ENCODE measurements at regions not wholly inside any gene's neighbourhood (a gene's known extent, or its start where the extent isn't known, plus 50 kb on each side); places are given as distances from the start of the nearest gene placed in this dataset.

DNA sequence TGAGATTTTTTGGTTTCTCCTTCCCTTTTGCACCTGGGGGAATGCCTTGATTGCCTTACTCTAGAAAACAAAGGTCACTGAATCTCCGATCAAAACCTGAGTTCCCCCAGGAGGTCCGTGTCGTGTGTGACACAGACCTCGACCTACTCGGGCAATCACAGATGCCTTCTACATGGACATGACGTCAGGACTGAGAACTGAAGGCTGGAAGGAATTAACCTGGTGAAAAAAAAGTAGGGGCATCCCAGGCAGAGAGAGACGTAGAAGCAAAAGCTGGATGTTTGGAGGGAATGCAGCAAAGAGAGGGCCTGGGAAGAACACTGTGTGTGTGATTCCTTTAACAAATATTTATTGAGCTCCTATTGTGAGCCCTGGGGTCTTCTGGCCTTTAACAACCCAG is 178.0 kb downstream of the PRDM2 start:
- Mint-ChIP-seq H3K4me3 (no peak overlapping the region), H3K4me1 (no peaks in the 10 kb centered on the region), H3K9me3 (no peaks in the 10 kb centered on the region), H3K27ac (no peak overlapping the region), H3K36me3 (no peaks in the 10 kb centered on the region), H3K27me3 (peaks cover 6 to 9% of the 10 kb centered on the region in 2 donors)
- no peak overlapping the region for H3K27ac ChIP-seq (ENCODE audit: low read length)
- no peaks in the 10 kb centered on the region for H3K9me3 ChIP-seq
- H3K36me3 ChIP-seq (ENCODE audit: control insufficient read depth in 2 of 2, extremely low read depth in 1 of 2, insufficient read depth in 1 of 2, low read length in 1 of 2), result no peaks in the 10 kb centered on the region
- ChIA-PET POLR2A (no interaction called here), CTCF (no interaction called here)
- peaks cover 0 to 18% of the 10 kb centered on the region in 2 experiments for H3K27me3 ChIP-seq (replicated peaks in 1 of 2; ENCODE audit: control insufficient read depth in 2 of 2, extremely low read depth in 1 of 2, insufficient read depth in 2 of 2, low read length in 1 of 2)
- DNase-seq (no peak), ATAC-seq (replicated peaks in 1 of 4) (no peak)
- WGBS (ENCODE audit: insufficient coverage), result 75% methylated on average over 1 of the region's 7 CpGs
- H3K4me3 ChIP-seq (ENCODE audit: control insufficient read depth in 1 of 2, extremely low read depth in 1 of 2, low read length in 1 of 2), result no peak overlapping the region
- H3K4me1 ChIP-seq (ENCODE audit: control insufficient read depth in 1 of 2, extremely low read depth in 1 of 2, insufficient read depth in 2 of 2, low read length in 2 of 2), result no peaks in the 10 kb centered on the region

DNA sequence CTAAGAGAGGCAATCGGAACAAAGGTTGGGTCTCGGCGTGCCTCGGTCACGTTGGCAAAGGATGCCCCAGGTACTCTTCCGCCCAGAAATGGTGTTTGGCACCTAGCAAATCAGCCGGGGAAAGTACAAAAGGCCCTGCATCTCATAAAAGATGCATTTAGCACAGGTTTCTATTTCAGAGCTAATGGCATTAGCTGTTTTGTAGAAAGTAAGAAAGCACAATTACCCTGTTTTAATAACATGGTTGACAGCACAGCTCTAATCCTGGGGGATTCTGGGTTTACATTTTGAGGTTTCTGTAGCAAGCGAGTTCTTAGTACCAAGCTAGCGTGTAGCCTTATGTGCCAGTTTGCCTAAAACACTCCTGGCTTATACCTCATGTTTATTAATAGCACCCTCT is 178.5 kb downstream of the PRDM2 start:
- Mint-ChIP-seq H3K4me3 (no peak overlapping the region), H3K27ac (no peak overlapping the region), H3K4me1 (no peaks in the 10 kb centered on the region), H3K36me3 (no peaks in the 10 kb centered on the region), H3K9me3 (no peaks in the 10 kb centered on the region), H3K27me3 (peaks cover 8 to 11% of the 10 kb centered on the region in 2 donors)
- no peak for ATAC-seq (replicated peaks in 1 of 4)
- Histone ChIP-seq H3K4me1 (ENCODE audit: control insufficient read depth in 1 of 2, extremely low read depth in 1 of 2, insufficient read depth in 2 of 2, low read length in 2 of 2) (no peaks in the 10 kb centered on the region), H3K27ac (ENCODE audit: low read length) (no peak overlapping the region), H3K9me3 (no peaks in the 10 kb centered on the region), H3K27me3 (replicated peaks in 1 of 2; ENCODE audit: control insufficient read depth in 2 of 2, extremely low read depth in 1 of 2, insufficient read depth in 2 of 2, low read length in 1 of 2) (peaks cover 0 to 14% of the 10 kb centered on the region in 2 experiments), H3K36me3 (ENCODE audit: control insufficient read depth in 2 of 2, extremely low read depth in 1 of 2, insufficient read depth in 1 of 2, low read length in 1 of 2) (no peaks in the 10 kb centered on the region), H3K4me3 (ENCODE audit: control insufficient read depth in 1 of 2, extremely low read depth in 1 of 2, low read length in 1 of 2) (no peak overlapping the region)
- WGBS (ENCODE audit: insufficient coverage), result 71% methylated on average over 2 of the region's 9 CpGs
- ChIA-PET POLR2A (no interaction called here), CTCF (no interaction called here)
- DNase-seq, result no peak

DNA sequence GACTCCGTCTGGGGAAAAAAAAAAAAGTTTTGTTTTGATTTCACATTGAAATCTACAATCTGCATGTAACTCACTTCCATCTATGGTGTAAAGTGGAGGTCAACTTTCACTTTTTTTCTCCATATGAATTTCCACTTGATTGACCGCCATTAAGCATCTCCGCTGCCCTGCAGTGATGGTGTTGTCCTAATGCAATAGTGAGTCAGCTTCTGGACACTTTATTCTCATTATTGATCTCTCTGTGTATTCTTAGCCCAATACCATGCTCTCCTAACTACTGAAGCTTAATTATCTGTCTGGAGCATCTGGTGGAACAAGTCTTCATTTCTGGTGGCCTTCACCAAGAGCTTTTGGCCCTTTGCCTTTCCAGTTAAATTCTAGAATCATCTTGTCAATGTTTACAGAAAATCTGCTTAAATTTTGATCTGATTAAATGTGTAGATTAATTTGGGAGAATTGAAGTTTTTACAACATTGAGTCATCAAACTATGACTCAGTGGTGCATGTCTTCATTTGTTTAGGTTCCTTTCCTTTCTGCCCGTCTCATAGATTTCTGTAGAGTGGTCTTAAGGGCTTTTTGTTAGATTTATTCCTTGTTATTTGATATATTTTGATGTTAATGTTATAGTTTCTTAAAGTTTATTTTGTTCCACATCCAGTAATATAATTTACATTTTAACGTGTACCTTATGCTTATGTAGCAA is 181.5 kb downstream of the PRDM2 start:
- H3K27ac Mint-ChIP-seq, result no peak overlapping the region
- no peaks in the 10 kb centered on the region for H3K4me1 Mint-ChIP-seq
- H3K4me3 ChIP-seq (ENCODE audit: control insufficient read depth in 1 of 2, extremely low read depth in 1 of 2, low read length in 1 of 2), result no peak overlapping the region
- no peaks in the 10 kb centered on the region for H3K4me1 ChIP-seq (ENCODE audit: control insufficient read depth in 1 of 2, extremely low read depth in 1 of 2, insufficient read depth in 2 of 2, low read length in 2 of 2)
- H3K27me3 ChIP-seq (replicated peaks in 1 of 2; ENCODE audit: control insufficient read depth in 2 of 2, extremely low read depth in 1 of 2, insufficient read depth in 2 of 2, low read length in 1 of 2), result peaks cover 2 to 10% of the 10 kb centered on the region in 2 experiments
- no peak overlapping the region for H3K27ac ChIP-seq (ENCODE audit: low read length)
- no peak overlapping the region for H3K4me3 Mint-ChIP-seq
- DNase-seq (no peak), ATAC-seq (replicated peaks in 1 of 4) (no peak)
- no peaks in the 10 kb centered on the region for H3K9me3 ChIP-seq
- no CpG with 5 or more reads among the region's 5 CpGs for WGBS (ENCODE audit: insufficient coverage)
- CTCF ChIA-PET, result no interaction called here
- H3K9me3 Mint-ChIP-seq, result peaks cover 0 to 4% (median 0%) of the 10 kb centered on the region in 3 donors
- H3K36me3 Mint-ChIP-seq, result no peaks in the 10 kb centered on the region
- no peaks in the 10 kb centered on the region for H3K36me3 ChIP-seq (ENCODE audit: control insufficient read depth in 2 of 2, extremely low read depth in 1 of 2, insufficient read depth in 1 of 2, low read length in 1 of 2)
- POLR2A ChIA-PET, result no interaction called here
- peaks cover 12 to 30% of the 10 kb centered on the region in 2 donors for H3K27me3 Mint-ChIP-seq

DNA sequence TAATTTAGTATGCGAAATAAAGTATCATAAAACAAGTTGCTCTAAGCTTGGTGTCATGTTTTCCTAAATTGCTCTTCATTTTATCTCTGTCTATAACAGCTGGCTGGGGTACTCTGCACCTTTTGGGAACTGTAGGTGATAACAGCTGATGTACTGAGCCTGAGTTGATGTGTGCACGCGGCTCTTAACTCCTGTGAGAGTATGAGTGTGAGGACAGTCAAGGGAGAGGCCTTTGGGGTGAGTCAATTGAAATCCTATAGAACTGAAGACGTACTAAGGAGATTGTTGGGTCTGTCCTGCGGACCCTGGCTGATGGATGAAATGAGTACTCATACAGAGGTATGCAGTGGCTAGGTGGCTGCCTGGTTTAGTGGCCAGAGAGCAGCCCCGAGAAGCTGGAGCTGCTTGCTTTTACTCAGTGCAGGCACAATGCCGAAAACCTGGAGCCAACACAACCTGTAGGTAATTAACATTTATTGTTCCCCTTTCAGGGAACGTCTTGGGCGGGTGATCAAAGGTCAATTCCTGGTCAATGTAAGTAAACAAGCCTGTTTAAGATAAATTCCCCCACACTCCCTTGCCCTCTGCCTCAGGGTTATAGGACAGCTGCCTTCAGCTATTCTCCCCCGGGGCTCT is 188.5 kb downstream of the PRDM2 start:
- ChIA-PET POLR2A (interaction anchor here in 1 of 2 donors (0.6 kb wide), 1 partner anchor 21 kb away, joined by 3 read pairs; no protein-coding TSS in a partner anchor), CTCF (no interaction called here)
- Mint-ChIP-seq H3K36me3 (peaks cover 5% of the 10 kb centered on the region), H3K9me3 (peaks cover 0 to 5% (median 4%) of the 10 kb centered on the region in 3 donors), H3K4me1 (peaks cover 3 to 9% (median 8%) of the 10 kb centered on the region in 3 donors), H3K4me3 (no peak overlapping the region), H3K27me3 (peaks cover 28 to 32% of the 10 kb centered on the region in 2 donors), H3K27ac (no peak overlapping the region)
- H3K4me3 ChIP-seq (ENCODE audit: control insufficient read depth in 1 of 2, extremely low read depth in 1 of 2, low read length in 1 of 2), result no peak overlapping the region
- peaks cover 19 to 23% of the 10 kb centered on the region in 2 experiments for H3K27me3 ChIP-seq (replicated peaks in 1 of 2; ENCODE audit: control insufficient read depth in 2 of 2, extremely low read depth in 1 of 2, insufficient read depth in 2 of 2, low read length in 1 of 2)
- WGBS (ENCODE audit: insufficient coverage), result 43% methylated on average over 6 of the region's 10 CpGs
- no peak for ATAC-seq (replicated peaks in 1 of 4)
- no peaks in the 10 kb centered on the region for H3K9me3 ChIP-seq
- DNase-seq, result no peak
- no peaks in the 10 kb centered on the region for H3K36me3 ChIP-seq (ENCODE audit: control insufficient read depth in 2 of 2, extremely low read depth in 1 of 2, insufficient read depth in 1 of 2, low read length in 1 of 2)
- no peaks in the 10 kb centered on the region for H3K4me1 ChIP-seq (ENCODE audit: control insufficient read depth in 1 of 2, extremely low read depth in 1 of 2, insufficient read depth in 2 of 2, low read length in 2 of 2)
- H3K27ac ChIP-seq (ENCODE audit: low read length), result no peak overlapping the region

DNA sequence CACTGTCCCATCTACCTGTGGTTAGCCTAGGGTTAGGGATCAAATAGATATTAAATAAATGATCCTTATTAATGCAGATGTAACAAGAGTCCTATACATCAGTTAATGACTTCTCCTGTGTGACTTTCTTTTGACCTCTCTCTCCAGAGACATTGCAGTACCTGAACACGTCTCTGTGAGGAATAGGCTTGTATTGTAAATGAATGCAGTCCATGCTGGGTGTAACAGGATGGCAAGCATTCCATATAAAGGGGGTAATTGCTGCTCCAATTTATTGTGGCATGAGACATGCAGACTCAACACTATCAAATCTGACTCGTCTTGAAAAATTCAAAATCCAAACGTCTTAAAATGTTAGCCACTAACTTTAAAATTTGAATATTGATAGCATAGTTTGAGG is 189.5 kb downstream of the PRDM2 start:
- ChIA-PET CTCF (no interaction called here), POLR2A (no interaction called here)
- H3K27me3 Mint-ChIP-seq, result peaks cover 35% of the 10 kb centered on the region in 2 donors
- DNase-seq (no peak), ATAC-seq (replicated peaks in 1 of 4) (no peak)
- no peak overlapping the region for H3K27ac ChIP-seq (ENCODE audit: low read length)
- H3K27me3 ChIP-seq (replicated peaks in 1 of 2; ENCODE audit: control insufficient read depth in 2 of 2, extremely low read depth in 1 of 2, insufficient read depth in 2 of 2, low read length in 1 of 2), result peaks cover 22 to 27% of the 10 kb centered on the region in 2 experiments
- peaks cover 0 to 5% (median under 1%) of the 10 kb centered on the region in 3 donors for H3K9me3 Mint-ChIP-seq
- H3K4me1 Mint-ChIP-seq, result peaks cover 4 to 10% (median 8%) of the 10 kb centered on the region in 3 donors
- WGBS (ENCODE audit: insufficient coverage), result no CpG with 5 or more reads among the region's 3 CpGs
- no peak overlapping the region for H3K27ac Mint-ChIP-seq
- H3K4me3 Mint-ChIP-seq, result no peak overlapping the region
- H3K4me1 ChIP-seq (ENCODE audit: control insufficient read depth in 1 of 2, extremely low read depth in 1 of 2, insufficient read depth in 2 of 2, low read length in 2 of 2), result no peaks in the 10 kb centered on the region
- H3K36me3 Mint-ChIP-seq, result peaks cover 5% of the 10 kb centered on the region
- no peaks in the 10 kb centered on the region for H3K9me3 ChIP-seq
- no peak overlapping the region for H3K4me3 ChIP-seq (ENCODE audit: control insufficient read depth in 1 of 2, extremely low read depth in 1 of 2, low read length in 1 of 2)
- no peaks in the 10 kb centered on the region for H3K36me3 ChIP-seq (ENCODE audit: control insufficient read depth in 2 of 2, extremely low read depth in 1 of 2, insufficient read depth in 1 of 2, low read length in 1 of 2)

DNA sequence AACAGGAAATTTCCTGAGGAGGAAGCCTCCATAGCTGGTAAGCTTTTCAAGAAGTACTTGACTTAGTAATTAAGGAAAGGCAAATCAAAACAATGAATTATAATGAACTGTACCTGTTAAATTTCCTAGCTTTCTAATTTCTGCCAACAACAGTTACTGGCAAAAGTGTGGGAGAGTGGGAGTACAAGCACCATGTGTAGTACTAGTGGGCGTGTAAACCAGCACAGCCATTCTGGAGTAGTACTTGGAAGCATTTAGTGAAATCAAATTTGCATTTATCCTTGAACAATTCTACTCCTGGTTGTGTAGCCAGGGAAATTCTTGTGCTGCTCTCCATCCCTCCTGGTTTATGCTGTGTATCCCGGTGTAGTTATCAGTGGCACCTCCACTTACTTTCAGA is 190.8 kb downstream of the PRDM2 start:
- ATAC-seq (replicated peaks in 1 of 4), result no peak
- ChIA-PET CTCF (no interaction called here), POLR2A (no interaction called here)
- Mint-ChIP-seq H3K4me3 (no peak overlapping the region), H3K9me3 (peaks cover 0 to 5% (median 0%) of the 10 kb centered on the region in 3 donors), H3K36me3 (peaks cover 5% of the 10 kb centered on the region), H3K4me1 (peaks cover 4 to 10% (median 8%) of the 10 kb centered on the region in 3 donors), H3K27me3 (peaks cover 29 to 41% of the 10 kb centered on the region in 2 donors), H3K27ac (no peak overlapping the region)
- peaks cover 22 to 30% of the 10 kb centered on the region in 2 experiments for H3K27me3 ChIP-seq (replicated peaks in 1 of 2; ENCODE audit: control insufficient read depth in 2 of 2, extremely low read depth in 1 of 2, insufficient read depth in 2 of 2, low read length in 1 of 2)
- no peak for DNase-seq
- H3K36me3 ChIP-seq (ENCODE audit: control insufficient read depth in 2 of 2, extremely low read depth in 1 of 2, insufficient read depth in 1 of 2, low read length in 1 of 2), result no peaks in the 10 kb centered on the region
- no peaks in the 10 kb centered on the region for H3K4me1 ChIP-seq (ENCODE audit: control insufficient read depth in 1 of 2, extremely low read depth in 1 of 2, insufficient read depth in 2 of 2, low read length in 2 of 2)
- no peak overlapping the region for H3K27ac ChIP-seq (ENCODE audit: low read length)
- no peak overlapping the region for H3K4me3 ChIP-seq (ENCODE audit: control insufficient read depth in 1 of 2, extremely low read depth in 1 of 2, low read length in 1 of 2)
- WGBS (ENCODE audit: insufficient coverage), result no CpG with 5 or more reads among the region's 2 CpGs
- no peaks in the 10 kb centered on the region for H3K9me3 ChIP-seq

Measured in T-cell (primary cell).